ENCODE measurements at regions not wholly inside any gene's neighbourhood (a gene's known extent, or its start where the extent isn't known, plus 50 kb on each side); places are given as distances from the start of the nearest gene placed in this dataset.

DNA sequence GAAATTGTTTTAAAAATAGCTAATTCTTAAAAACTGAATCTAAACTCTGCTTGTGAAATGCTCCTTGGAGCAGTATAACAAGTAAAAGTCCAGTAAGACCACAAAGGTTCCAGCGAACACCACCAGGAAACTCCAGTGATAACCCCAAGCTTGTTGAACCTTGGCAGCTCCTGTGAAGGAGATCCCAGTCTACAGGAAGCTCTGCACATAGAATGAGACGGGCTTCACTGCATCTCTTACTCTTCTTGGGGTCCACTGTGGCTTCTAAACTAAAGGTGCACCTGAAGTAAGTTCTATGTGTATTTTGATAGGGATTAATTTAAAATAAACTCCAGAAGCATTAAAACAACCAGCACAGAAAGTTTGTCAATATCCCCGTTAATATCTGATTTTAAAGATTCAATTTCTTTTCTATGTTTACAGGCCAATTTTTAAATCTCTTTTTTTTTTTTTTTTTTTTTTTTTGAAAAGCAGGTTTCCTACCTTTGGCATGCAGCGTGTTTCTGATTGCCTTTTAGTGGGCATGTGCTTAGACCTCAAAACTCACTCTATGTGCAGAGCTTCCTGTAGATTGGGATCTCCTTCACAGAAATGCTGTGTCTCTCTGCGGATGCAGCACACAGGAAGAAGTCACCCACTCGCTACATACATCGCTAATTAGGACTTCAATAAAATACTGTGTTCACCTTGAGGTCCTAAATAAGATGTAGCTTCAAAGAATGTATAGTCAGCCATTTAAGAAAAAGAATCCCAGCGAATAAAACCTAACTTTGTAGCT, 508.5 kb downstream of the KLF12 start:
- Histone ChIP-seq H3K4me3 (ENCODE audit: low read length) (no peak overlapping the region), H2AFZ (ENCODE audit: low read length) (no peak overlapping the region), H3K9ac (ENCODE audit: low read length) (no peak overlapping the region), H3K36me3 (ENCODE audit: low read depth, low read length) (no peaks in the 10 kb centered on the region), H3K4me1 (ENCODE audit: insufficient read depth, low read length) (no peaks in the 10 kb centered on the region), H3F3A (ENCODE audit: low read length, unreplicated experiment) (no peaks in the 10 kb centered on the region), H3K79me2 (ENCODE audit: low read length) (no peaks in the 10 kb centered on the region), H3K9me3 (ENCODE audit: low read length) (no peaks in the 10 kb centered on the region), H3K27me3 (ENCODE audit: low read length) (no peaks in the 10 kb centered on the region), H3K9me2 (replicated peaks; ENCODE audit: low read length) (no peaks in the 10 kb centered on the region), H3K4me2 (ENCODE audit: low read length) (no peak overlapping the region), H3K27ac (ENCODE audit: low read length) (no peak overlapping the region), H4K20me1 (ENCODE audit: low read length) (no peaks in the 10 kb centered on the region)
- CTCF ChIA-PET, result no interaction called here
- POLR2A ChIA-PET (ENCODE audit: unreplicated experiment), result interaction anchor here (0.6 kb wide), 1 partner anchor 47 kb away, joined by 3 read pairs; no protein-coding TSS in a partner anchor
- intact Hi-C loops (cut with micrococcal nuclease), result no loop called here
- no TSS peak for BruUV-seq (replicated peaks)
- ATAC-seq (no peak), DNase-seq (no peak)
- TF ChIP-seq, protein P1, sequence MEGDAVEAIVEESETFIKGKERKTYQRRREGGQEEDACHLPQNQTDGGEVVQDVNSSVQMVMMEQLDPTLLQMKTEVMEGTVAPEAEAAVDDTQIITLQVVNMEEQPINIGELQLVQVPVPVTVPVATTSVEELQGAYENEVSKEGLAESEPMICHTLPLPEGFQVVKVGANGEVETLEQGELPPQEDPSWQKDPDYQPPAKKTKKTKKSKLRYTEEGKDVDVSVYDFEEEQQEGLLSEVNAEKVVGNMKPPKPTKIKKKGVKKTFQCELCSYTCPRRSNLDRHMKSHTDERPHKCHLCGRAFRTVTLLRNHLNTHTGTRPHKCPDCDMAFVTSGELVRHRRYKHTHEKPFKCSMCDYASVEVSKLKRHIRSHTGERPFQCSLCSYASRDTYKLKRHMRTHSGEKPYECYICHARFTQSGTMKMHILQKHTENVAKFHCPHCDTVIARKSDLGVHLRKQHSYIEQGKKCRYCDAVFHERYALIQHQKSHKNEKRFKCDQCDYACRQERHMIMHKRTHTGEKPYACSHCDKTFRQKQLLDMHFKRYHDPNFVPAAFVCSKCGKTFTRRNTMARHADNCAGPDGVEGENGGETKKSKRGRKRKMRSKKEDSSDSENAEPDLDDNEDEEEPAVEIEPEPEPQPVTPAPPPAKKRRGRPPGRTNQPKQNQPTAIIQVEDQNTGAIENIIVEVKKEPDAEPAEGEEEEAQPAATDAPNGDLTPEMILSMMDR (conservative IDR thresholded peaks at IDR 0.05; ENCODE audit: low read depth, low read length), result no peak
- TF ChIP-seq EZH2phosphoT487 (IDR thresholded peaks at IDR 0.05; ENCODE audit: borderline replicate concordance, low read length), result no peak
- no peak for TF ChIP-seq EZH2 (IDR thresholded peaks at IDR 0.05; ENCODE audit: low read length, unreplicated experiment)

DNA sequence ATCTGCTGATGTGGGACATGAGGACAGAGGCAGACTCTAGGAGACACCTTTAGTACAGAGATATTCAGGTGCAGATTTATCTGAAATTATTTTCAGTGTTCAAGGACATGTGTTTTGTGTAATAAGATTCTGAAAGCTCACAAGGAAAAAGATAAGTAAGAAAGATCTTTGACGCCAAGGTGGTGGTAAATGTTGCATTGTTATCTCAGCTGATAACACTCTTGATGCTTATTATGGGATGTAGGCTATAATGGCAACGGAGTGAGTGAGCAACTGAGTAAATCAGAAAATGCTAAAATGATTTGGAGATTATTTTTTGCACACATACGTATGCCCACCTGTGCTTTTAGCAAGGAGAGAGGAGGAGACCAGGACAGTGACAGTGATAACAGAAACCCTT, 510.9 kb downstream of the KLF12 start:
- no peaks in the 10 kb centered on the region for H3F3A ChIP-seq (ENCODE audit: low read length, unreplicated experiment)
- no TSS peak for BruUV-seq (replicated peaks)
- DNase-seq, result no peak
- intact Hi-C loops (cut with micrococcal nuclease), result no loop called here
- no peaks in the 10 kb centered on the region for H3K9me3 ChIP-seq (ENCODE audit: low read length)
- no peaks in the 10 kb centered on the region for H4K20me1 ChIP-seq (ENCODE audit: low read length)
- H2AFZ ChIP-seq (ENCODE audit: low read length), result no peak overlapping the region
- H3K36me3 ChIP-seq (ENCODE audit: low read depth, low read length), result no peaks in the 10 kb centered on the region
- ChIA-PET CTCF (no interaction called here), POLR2A (ENCODE audit: unreplicated experiment) (no interaction called here)
- H3K9ac ChIP-seq (ENCODE audit: low read length), result no peak overlapping the region
- TF ChIP-seq EZH2 (IDR thresholded peaks at IDR 0.05; ENCODE audit: low read length, unreplicated experiment) (no peak), EZH2phosphoT487 (IDR thresholded peaks at IDR 0.05; ENCODE audit: borderline replicate concordance, low read length) (no peak)
- TF ChIP-seq, protein P1 (conservative IDR thresholded peaks at IDR 0.05; ENCODE audit: low read depth, low read length), result no peak
- no peaks in the 10 kb centered on the region for H3K27me3 ChIP-seq (ENCODE audit: low read length)
- H3K4me2 ChIP-seq (ENCODE audit: low read length), result no peak overlapping the region
- no peak for ATAC-seq
- H3K9me2 ChIP-seq (replicated peaks; ENCODE audit: low read length), result no peaks in the 10 kb centered on the region
- peaks cover 8% of the 10 kb centered on the region for H3K4me1 ChIP-seq (ENCODE audit: insufficient read depth, low read length)
- no peak overlapping the region for H3K4me3 ChIP-seq (ENCODE audit: low read length)
- no peak overlapping the region for H3K27ac ChIP-seq (ENCODE audit: low read length)
- H3K79me2 ChIP-seq (ENCODE audit: low read length), result no peaks in the 10 kb centered on the region

DNA sequence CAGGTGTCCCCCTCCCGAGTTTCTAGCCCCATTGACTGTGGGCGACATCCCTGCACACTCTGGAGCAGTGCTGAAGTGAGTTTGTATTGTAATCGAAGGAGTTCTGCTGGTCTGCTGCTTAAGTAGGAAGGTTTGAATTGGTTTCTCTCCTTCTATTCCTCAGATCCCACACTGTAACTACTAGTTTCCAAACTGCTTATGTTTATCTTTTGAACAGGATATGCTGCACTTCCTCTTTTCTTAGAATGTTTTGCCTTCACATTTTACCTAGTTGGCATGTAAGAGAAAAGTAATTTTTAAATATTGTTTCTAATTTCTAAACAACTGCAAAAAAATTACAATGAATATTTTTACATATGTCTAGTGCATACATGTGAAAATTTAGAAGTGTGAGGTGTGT, 511.8 kb downstream of the KLF12 start:
- ATAC-seq (no peak), DNase-seq (no peak)
- no peak overlapping the region for H3K4me3 ChIP-seq (ENCODE audit: low read length)
- H3K4me2 ChIP-seq (ENCODE audit: low read length), result no peak overlapping the region
- no peaks in the 10 kb centered on the region for H3K36me3 ChIP-seq (ENCODE audit: low read depth, low read length)
- TF ChIP-seq, protein P1 (conservative IDR thresholded peaks at IDR 0.05; ENCODE audit: low read depth, low read length), result no peak
- TF ChIP-seq EZH2phosphoT487 (IDR thresholded peaks at IDR 0.05; ENCODE audit: borderline replicate concordance, low read length) (no peak), EZH2 (IDR thresholded peaks at IDR 0.05; ENCODE audit: low read length, unreplicated experiment) (no peak)
- no peaks in the 10 kb centered on the region for H3K9me3 ChIP-seq (ENCODE audit: low read length)
- no peaks in the 10 kb centered on the region for H4K20me1 ChIP-seq (ENCODE audit: low read length)
- no peaks in the 10 kb centered on the region for H3K27me3 ChIP-seq (ENCODE audit: low read length)
- CTCF ChIA-PET, result no interaction called here
- no peak overlapping the region for H2AFZ ChIP-seq (ENCODE audit: low read length)
- H3K27ac ChIP-seq (ENCODE audit: low read length), result no peak overlapping the region
- POLR2A ChIA-PET (ENCODE audit: unreplicated experiment), result no interaction called here
- no peaks in the 10 kb centered on the region for H3F3A ChIP-seq (ENCODE audit: low read length, unreplicated experiment)
- H3K4me1 ChIP-seq (ENCODE audit: insufficient read depth, low read length), result peaks cover 9% of the 10 kb centered on the region
- intact Hi-C loops (cut with micrococcal nuclease), result no loop called here
- H3K9ac ChIP-seq (ENCODE audit: low read length), result no peak overlapping the region
- H3K9me2 ChIP-seq (replicated peaks; ENCODE audit: low read length), result no peaks in the 10 kb centered on the region
- no peaks in the 10 kb centered on the region for H3K79me2 ChIP-seq (ENCODE audit: low read length)
- no TSS peak for BruUV-seq (replicated peaks)

Measured in PC-3 (cell line).